Caco-2 (cell line): ENCODE measurements at regions not wholly inside any gene's neighbourhood (a gene's known extent, or its start where the extent isn't known, plus 50 kb on each side); places are given as distances from the start of the nearest gene placed in this dataset.

Source experiments
- BruUV-seq: library from RNA; stranded (reverse); fragments of 400-500 nt; replicated peaks from 2 replicates; lab custom pipeline; 2021; lab: Mats Ljungman, UMichigan
- CTCF ChIA-PET: fragments of 300-600 bp; sonication (Branson Sonifier 250); formaldehyde crosslinking; loops from one replicate; lab custom pipeline; 2022; ENCODE audit warnings: antibody characterized with exemption; lab: Charles Lee
- POLR2A ChIA-PET: fragments of 300-600 bp; sonication (Branson Sonifier 250); formaldehyde crosslinking; loops from one replicate; lab custom pipeline; 2022; ENCODE audit warnings: antibody characterized with exemption; lab: Charles Lee
- DNase-seq, 2 experiments: peaks; one replicate each; pipeline versions ENCODE4 v3.0.0 to v3.0.0-alpha.2; 2020 to 2022
- H3K27me3 ChIP-seq: replicated peaks from 2 replicates; pipeline ENCODE4 v1.6.0; 2011; ENCODE audit warnings: low read length; ENCODE audit not compliant: control insufficient read depth, insufficient read depth
- H3K36me3 ChIP-seq: 2 replicates; pipeline ENCODE4 v1.5.1; 2011; ENCODE audit warnings: low read length; ENCODE audit not compliant: control insufficient read depth, insufficient read depth
- H3K4me1 ChIP-seq: fragments of 250-450 bp; sonication (Bioruptor Pico); 2 replicates; pipeline ENCODE4 v1.5.1; 2020; ENCODE audit warnings: mild to moderate bottlenecking
- H3K4me3 ChIP-seq: 2 replicates; pipeline ENCODE4 v1.5.1; 2011; ENCODE audit warnings: low read depth, mild to moderate bottlenecking, control low read depth, low read length
- H3K9me3 ChIP-seq: fragments of 250-450 bp; sonication (Bioruptor Pico); 2 replicates; pipeline ENCODE4 v1.5.1; 2020; ENCODE audit warnings: mild to moderate bottlenecking, moderate library complexity
- H3K27ac Mint-ChIP-seq: one replicate; pipeline ENCODE4 v1.8.0; 2022; ENCODE audit warnings: mixed read lengths; ENCODE audit not compliant: unreplicated experiment
- H3K27me3 Mint-ChIP-seq: one replicate; pipeline ENCODE4 v1.8.0; 2022; ENCODE audit warnings: mixed read lengths; ENCODE audit not compliant: insufficient read depth, unreplicated experiment
- H3K36me3 Mint-ChIP-seq: one replicate; pipeline ENCODE4 v1.8.0; 2022; ENCODE audit warnings: mild to moderate bottlenecking, mixed read lengths; ENCODE audit not compliant: insufficient read depth, unreplicated experiment
- H3K4me1 Mint-ChIP-seq: one replicate; pipeline ENCODE4 v1.8.0; 2022; ENCODE audit warnings: low read depth, mixed read lengths; ENCODE audit not compliant: unreplicated experiment
- H3K4me3 Mint-ChIP-seq: one replicate; pipeline ENCODE4 v1.8.0; 2022; ENCODE audit warnings: mild to moderate bottlenecking, moderate library complexity, mixed read lengths; ENCODE audit not compliant: unreplicated experiment
- H3K9me3 Mint-ChIP-seq: one replicate; pipeline ENCODE4 v1.8.0; 2022; ENCODE audit warnings: mixed read lengths; ENCODE audit not compliant: unreplicated experiment
- CTCF ChIP-seq, 2 experiments: fragments of 200-600 bp in 1 of 2; IDR thresholded peaks; 1 replicate in 1 of 2; 2 replicates in 1 of 2; pipeline versions ENCODE4 v1.5.1 to v1.8.0; 2011 to 2022; ENCODE audit warnings: antibody characterized with exemption in 1 of 2, control low read depth in 1 of 2, inconsistent platforms in 1 of 2, low read depth in 1 of 2, low read length in 1 of 2, mild to moderate bottlenecking in 1 of 2, moderate library complexity in 1 of 2; ENCODE audit not compliant: insufficient read depth in 1 of 2, severe bottlenecking in 1 of 2, unreplicated experiment in 1 of 2
- intact Hi-C: fragments of 100-400 bp; cut with micrococcal nuclease; formaldehyde crosslinking; loops from one replicate; pipeline ENCODE4 v1.10.0; 2022; ENCODE audit not compliant: unreplicated experiment

GRCh38 chr9:80791836-80792235 lies 897.5 kb downstream of the TLE1 start:
- Mint-ChIP-seq H3K27me3 (no peaks in the 10 kb centered on the region), H3K4me1 (no peaks in the 10 kb centered on the region), H3K9me3 (no peaks in the 10 kb centered on the region), H3K36me3 (no peaks in the 10 kb centered on the region), H3K27ac (no peak overlapping the region), H3K4me3 (no peak overlapping the region)
- H3K9me3 ChIP-seq: no peaks in the 10 kb centered on the region
- no peaks in the 10 kb centered on the region for H3K36me3 ChIP-seq
- no peaks in the 10 kb centered on the region for H3K27me3 ChIP-seq
- intact Hi-C loops: no loop called here
- TF ChIP-seq CTCF (IDR thresholded peaks at IDR 0.05; ENCODE audit: insufficient read depth in 1 of 2, low read depth in 1 of 2, low read length in 1 of 2, severe bottlenecking in 1 of 2, unreplicated experiment in 1 of 2): no peak
- DNase-seq: no peak
- ChIA-PET POLR2A (no interaction called here), CTCF (no interaction called here)
- no peak overlapping the region for H3K4me3 ChIP-seq
- BruUV-seq: no TSS peak
- no peaks in the 10 kb centered on the region for H3K4me1 ChIP-seq

GRCh38 chr9:80790764-80791163 lies 898.6 kb downstream of the TLE1 start:
- no peaks in the 10 kb centered on the region for H3K36me3 Mint-ChIP-seq
- no peak for TF ChIP-seq CTCF (IDR thresholded peaks at IDR 0.05; ENCODE audit: insufficient read depth in 1 of 2, low read depth in 1 of 2, low read length in 1 of 2, severe bottlenecking in 1 of 2, unreplicated experiment in 1 of 2)
- no peaks in the 10 kb centered on the region for H3K4me1 Mint-ChIP-seq
- no peak overlapping the region for H3K4me3 Mint-ChIP-seq
- Histone ChIP-seq H3K9me3 (no peaks in the 10 kb centered on the region), H3K4me3 (no peak overlapping the region), H3K27me3 (no peaks in the 10 kb centered on the region), H3K4me1 (no peaks in the 10 kb centered on the region), H3K36me3 (no peaks in the 10 kb centered on the region)
- CTCF ChIA-PET: no interaction called here
- POLR2A ChIA-PET: no interaction called here
- intact Hi-C loops: no loop called here
- H3K27me3 Mint-ChIP-seq: no peaks in the 10 kb centered on the region
- no peak overlapping the region for H3K27ac Mint-ChIP-seq
- BruUV-seq: no TSS peak
- H3K9me3 Mint-ChIP-seq: no peaks in the 10 kb centered on the region
- DNase-seq: no peak

GRCh38 chr9:80789831-80790230 lies 899.5 kb downstream of the TLE1 start:
- Mint-ChIP-seq H3K27me3 (no peaks in the 10 kb centered on the region), H3K27ac (no peak overlapping the region), H3K4me1 (no peaks in the 10 kb centered on the region), H3K36me3 (no peaks in the 10 kb centered on the region), H3K9me3 (no peaks in the 10 kb centered on the region), H3K4me3 (no peak overlapping the region)
- no peak for TF ChIP-seq CTCF (IDR thresholded peaks at IDR 0.05; ENCODE audit: insufficient read depth in 1 of 2, low read depth in 1 of 2, low read length in 1 of 2, severe bottlenecking in 1 of 2, unreplicated experiment in 1 of 2)
- Histone ChIP-seq H3K4me1 (no peaks in the 10 kb centered on the region), H3K4me3 (no peak overlapping the region), H3K9me3 (no peaks in the 10 kb centered on the region), H3K27me3 (no peaks in the 10 kb centered on the region), H3K36me3 (no peaks in the 10 kb centered on the region)
- DNase-seq: no peak
- intact Hi-C loops: no loop called here
- POLR2A ChIA-PET: no interaction called here
- CTCF ChIA-PET: no interaction called here
- BruUV-seq: no TSS peak
